ENCODE measurements at regions not wholly inside any gene's neighbourhood (a gene's known extent, or its start where the extent isn't known, plus 50 kb on each side); places are given as distances from the start of the nearest gene placed in this dataset.

- TF ChIP-seq CTCF (optimal IDR thresholded peaks at IDR 0.05 in 1 of 3, IDR thresholded peaks at IDR 0.05 in 1 of 3, conservative IDR thresholded peaks at IDR 0.05 in 1 of 3; ENCODE audit: extremely low read depth in 1 of 3, insufficient read depth in 2 of 3, low read length in 3 of 3) (no peak), EZH2 (IDR thresholded peaks at IDR 0.05; ENCODE audit: low read length) (no peak)
Measured at GRCh38 chr1:11377954-11378353, 101.0 kb upstream of the DISP3 start.
